Neural cell (in vitro differentiated cells): ENCODE measurements at regions not wholly inside any gene's neighbourhood (a gene's known extent, or its start where the extent isn't known, plus 50 kb on each side); places are given as distances from the start of the nearest gene placed in this dataset.

Experiments
- CTCF ChIP-seq: fragments of 450-650 bp; IDR thresholded peaks from 2 replicates; pipeline ENCODE4 v1.5.1; 2014; ENCODE audit warnings: antibody characterized with exemption, mild to moderate bottlenecking, moderate library complexity; ENCODE audit not compliant: poor library complexity, severe bottlenecking
- EP300 ChIP-seq: fragments of 450-650 bp; conservative IDR thresholded peaks from 2 replicates; pipeline ENCODE4 v1.6.1; 2014; ENCODE audit warnings: antibody characterized with exemption, mild to moderate bottlenecking, moderate library complexity; ENCODE audit not compliant: poor library complexity, severe bottlenecking
- POLR2AphosphoS5 ChIP-seq: IDR thresholded peaks from 2 replicates; pipeline ENCODE4 v1.6.1; 2012
- TAF1 ChIP-seq: IDR thresholded peaks from 2 replicates; pipeline ENCODE4 v1.6.1; 2012; ENCODE audit warnings: low read depth

GRCh38 chr13:89845874-89846273 lies 1501.6 kb upstream of the MIR17HG start:
- TF ChIP-seq POLR2AphosphoS5 (no peak), CTCF (no peak), TAF1 (no peak), EP300 (no peak)
